Epithelial cell of esophagus (primary cell): ENCODE measurements at regions not wholly inside any gene's neighbourhood (a gene's known extent, or its start where the extent isn't known, plus 50 kb on each side); places are given as distances from the start of the nearest gene placed in this dataset.

Experiments
- DNase-seq: peaks from one replicate; pipeline ENCODE4 v3.0.0; 2010; ENCODE audit warnings: low read depth
- H3K4me3 ChIP-seq: 2 replicates; pipeline ENCODE4 v1.5.1; 2011; ENCODE audit warnings: mild to moderate bottlenecking, low read length, control low read depth
- CTCF ChIP-seq: IDR thresholded peaks from 2 replicates; pipeline ENCODE4 v1.5.1; 2011; ENCODE audit warnings: low read depth, mild to moderate bottlenecking, low read length, control low read depth, inconsistent platforms; ENCODE audit not compliant: insufficient read depth; ENCODE audit errors: missing control alignments

GRCh38 chr10:118246332-118247295 lies 95.5 kb downstream of the FAM204A start:
- no peak for TF ChIP-seq CTCF
- H3K4me3 ChIP-seq, result no peak overlapping the region
- DNase-seq, result peak; percentile 82

- no peak overlapping the region for H3K4me3 ChIP-seq
- no peak for DNase-seq
- no peak for TF ChIP-seq CTCF
Measured at GRCh38 chr10:118243907-118244306, 98.2 kb downstream of the FAM204A start.

GRCh38 chr10:118241229-118242137 lies 100.6 kb downstream of the FAM204A start:
- peak; percentile 95 for TF ChIP-seq CTCF

GRCh38 chr10:118239236-118239630 lies 102.9 kb downstream of the FAM204A start:
- no peak for TF ChIP-seq CTCF
- no peak overlapping the region for H3K4me3 ChIP-seq
- no peak for DNase-seq

More at GRCh38 chr10:118241229-118242137, 100.6 kb downstream of the FAM204A start:
- H3K4me3 ChIP-seq, result no peak overlapping the region
- DNase-seq, result peak; percentile 83

DNA sequence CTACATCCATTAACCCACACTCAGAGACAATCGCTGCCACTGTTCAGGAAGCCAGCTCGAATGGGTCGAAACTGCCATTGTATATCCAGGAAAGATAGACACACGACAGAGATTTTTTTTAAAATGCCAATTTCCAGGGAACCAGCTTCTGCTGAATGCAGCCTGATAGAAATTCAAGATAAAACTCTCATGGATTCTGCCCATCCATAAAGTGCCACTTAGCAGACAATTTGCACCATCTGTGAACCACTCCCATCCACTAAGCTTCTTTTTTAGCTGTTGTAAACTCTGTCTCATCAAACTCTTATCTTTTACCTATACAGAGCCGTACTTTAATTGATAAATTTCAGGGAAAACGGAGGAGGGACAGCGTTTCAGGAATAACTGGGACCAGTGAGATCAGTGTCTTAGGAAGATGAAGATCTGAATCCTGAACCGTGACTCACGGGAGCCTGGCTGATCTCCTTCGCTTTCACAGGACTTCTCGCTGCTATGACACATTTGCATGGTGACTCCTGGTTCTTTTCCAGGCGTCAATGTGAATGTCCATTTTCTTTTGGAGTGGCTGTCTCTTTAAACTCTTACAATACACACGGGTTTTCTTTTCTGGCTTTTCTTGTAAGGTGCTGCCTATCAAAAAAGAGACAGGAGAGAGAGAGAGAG lies 103.4 kb downstream of the FAM204A start:
- H3K4me3 ChIP-seq, result no peak overlapping the region
- no peak for TF ChIP-seq CTCF
- peak; percentile 76 for DNase-seq

DNA sequence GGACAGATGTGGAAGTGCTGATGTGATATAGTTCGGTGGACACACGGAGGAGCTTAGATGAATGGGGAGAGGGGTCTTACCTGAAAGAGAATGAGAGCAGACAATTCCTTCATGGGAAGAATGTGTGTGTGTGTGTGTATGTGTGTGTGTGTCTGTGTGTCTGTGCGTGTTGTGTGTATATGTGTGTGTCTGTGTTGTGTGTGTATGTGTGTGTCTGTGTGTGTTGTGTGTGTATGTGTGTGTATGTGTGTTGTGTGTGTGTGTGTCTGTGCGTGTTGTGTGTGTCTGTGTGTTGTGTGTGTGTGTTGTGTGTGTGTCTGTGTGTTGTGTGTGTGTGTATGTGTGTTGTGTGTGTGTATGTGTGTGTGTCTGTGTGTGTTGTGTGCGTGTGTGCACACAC lies 104.2 kb downstream of the FAM204A start:
- DNase-seq, result no peak
- no peak overlapping the region for H3K4me3 ChIP-seq
- no peak for TF ChIP-seq CTCF
